ENCODE measurements at regions not wholly inside any gene's neighbourhood (a gene's known extent, or its start where the extent isn't known, plus 50 kb on each side); places are given as distances from the start of the nearest gene placed in this dataset.
"Not testable (repeated sequence)": the region's sequence is repeated elsewhere in the genome, so short reads cannot be mapped to it uniquely, and the experiment has no call there.

DNA sequence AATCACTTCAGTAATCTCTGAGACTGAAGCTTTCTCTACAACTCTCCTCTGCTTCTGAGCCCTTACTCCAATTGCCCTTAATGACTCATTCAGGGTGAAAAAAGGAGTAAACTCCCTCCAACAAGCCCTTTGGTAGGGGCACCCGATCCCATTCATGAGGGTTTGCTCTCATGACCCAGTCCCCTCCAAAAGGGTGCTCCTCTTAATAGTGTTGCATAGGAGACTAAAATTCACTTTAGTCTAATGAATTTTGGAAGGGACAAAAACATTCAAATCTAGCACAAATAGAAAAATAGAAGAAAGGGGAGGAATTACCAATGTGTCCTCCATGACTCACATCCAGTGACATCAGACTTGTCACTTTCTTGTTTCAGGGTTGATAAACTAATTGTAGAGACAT lies 66.2 kb upstream of the CCNY start:
- no peaks in the 10 kb centered on the region for H3K9me3 ChIP-seq (replicated peaks in 1 of 2; ENCODE audit: control insufficient read depth in 1 of 2, insufficient read depth in 1 of 2, low read length in 2 of 2)
- Mint-ChIP-seq H3K36me3 (no peaks in the 10 kb centered on the region), H3K27ac (peak overlapping the region in 1 of 7 donors; percentile 23), H3K27me3 (ENCODE audit: low read depth in 3 of 3) (peaks cover 2 to 9% (median 4%) of the 10 kb centered on the region in 3 donors), H3K4me3 (no peak overlapping the region), H3K9me3 (peaks cover 0 to 2% (median 0%) of the 10 kb centered on the region in 7 donors), H3K4me1 (peaks cover 10% of the 10 kb centered on the region)
- H4K20me1 ChIP-seq (ENCODE audit: insufficient read depth, low read length) = no peaks in the 10 kb centered on the region
- no peaks in the 10 kb centered on the region for H3K79me2 ChIP-seq (ENCODE audit: insufficient read depth, low read length)
- H3K4me3 ChIP-seq (replicated peaks in 1 of 3; ENCODE audit: low read depth in 2 of 3, low read length in 3 of 3) = no peak overlapping the region
- intact Hi-C loops (cut with micrococcal nuclease) = no loop called here
- no peak overlapping the region for H2AFZ ChIP-seq (ENCODE audit: insufficient read depth, low read depth, low read length, poor library complexity, severe bottlenecking)
- TF ChIP-seq, protein P1, sequence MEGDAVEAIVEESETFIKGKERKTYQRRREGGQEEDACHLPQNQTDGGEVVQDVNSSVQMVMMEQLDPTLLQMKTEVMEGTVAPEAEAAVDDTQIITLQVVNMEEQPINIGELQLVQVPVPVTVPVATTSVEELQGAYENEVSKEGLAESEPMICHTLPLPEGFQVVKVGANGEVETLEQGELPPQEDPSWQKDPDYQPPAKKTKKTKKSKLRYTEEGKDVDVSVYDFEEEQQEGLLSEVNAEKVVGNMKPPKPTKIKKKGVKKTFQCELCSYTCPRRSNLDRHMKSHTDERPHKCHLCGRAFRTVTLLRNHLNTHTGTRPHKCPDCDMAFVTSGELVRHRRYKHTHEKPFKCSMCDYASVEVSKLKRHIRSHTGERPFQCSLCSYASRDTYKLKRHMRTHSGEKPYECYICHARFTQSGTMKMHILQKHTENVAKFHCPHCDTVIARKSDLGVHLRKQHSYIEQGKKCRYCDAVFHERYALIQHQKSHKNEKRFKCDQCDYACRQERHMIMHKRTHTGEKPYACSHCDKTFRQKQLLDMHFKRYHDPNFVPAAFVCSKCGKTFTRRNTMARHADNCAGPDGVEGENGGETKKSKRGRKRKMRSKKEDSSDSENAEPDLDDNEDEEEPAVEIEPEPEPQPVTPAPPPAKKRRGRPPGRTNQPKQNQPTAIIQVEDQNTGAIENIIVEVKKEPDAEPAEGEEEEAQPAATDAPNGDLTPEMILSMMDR (IDR thresholded peaks at IDR 0.05) = no peak
- no peak overlapping the region for H3K9ac ChIP-seq (ENCODE audit: insufficient read depth, low read length, poor library complexity, severe bottlenecking)
- no CpG with 5 or more reads among the region's 1 CpG for whole genome bisulfite sequencing (ENCODE audit: insufficient coverage)
- no peaks in the 10 kb centered on the region for H3K27me3 ChIP-seq (ENCODE audit: control insufficient read depth in 2 of 2, insufficient read depth in 2 of 2, low read length in 2 of 2)
- H3K36me3 ChIP-seq (replicated peaks in 1 of 2; ENCODE audit: control insufficient read depth in 1 of 2, insufficient read depth in 2 of 2, low read length in 2 of 2) = no peaks in the 10 kb centered on the region
- no peak overlapping the region for H3K27ac ChIP-seq (ENCODE audit: low read depth in 1 of 2, low read length in 2 of 2)
- peak in 1 of 3 donors; percentile 41 for DNase-seq
- no peak overlapping the region for H3K4me2 ChIP-seq (replicated peaks; ENCODE audit: extremely low read depth, low read length, poor library complexity, severe bottlenecking)
- H3K4me1 ChIP-seq (ENCODE audit: control insufficient read depth in 1 of 2, insufficient read depth in 2 of 2, low read length in 2 of 2) = peaks cover 6 to 7% of the 10 kb centered on the region in 2 donors

DNA sequence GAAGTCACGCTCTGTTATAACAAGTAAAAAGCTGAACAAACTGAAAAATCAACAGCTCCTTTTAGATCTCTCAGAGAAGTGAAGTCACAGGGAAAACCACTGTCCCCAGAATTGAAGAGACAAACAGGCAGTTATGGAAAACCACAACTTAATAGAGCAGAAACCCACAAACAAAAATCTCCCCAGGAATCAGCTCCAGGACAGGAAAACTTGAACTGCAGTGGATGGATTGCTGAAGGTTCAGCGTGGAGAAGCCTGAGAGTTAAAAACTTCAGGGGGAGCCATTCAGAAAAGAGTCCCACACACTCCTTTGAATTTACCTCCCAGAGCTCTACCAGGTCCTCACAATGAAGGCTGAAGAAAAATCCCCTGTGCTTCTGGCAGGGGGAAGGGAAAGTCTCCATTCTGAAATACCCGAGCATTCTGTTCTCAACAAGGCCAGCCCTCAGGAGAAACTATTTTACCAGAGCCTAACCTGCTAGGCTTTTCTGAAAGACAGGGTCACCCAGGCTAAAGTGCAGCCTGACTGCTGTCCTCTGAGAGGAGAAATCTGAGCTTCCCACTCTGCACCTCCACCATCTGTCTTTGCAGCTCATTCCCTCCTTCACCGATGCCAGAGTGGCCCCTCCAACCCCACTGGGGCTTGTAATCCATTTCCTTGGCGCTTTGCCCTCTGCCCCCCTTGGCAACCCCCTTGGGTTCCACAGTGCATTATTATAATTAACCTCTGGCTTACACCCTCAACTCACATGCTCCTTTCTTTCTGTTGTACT lies 65.0 kb upstream of the CCNY start:
- no peak for DNase-seq
- Histone ChIP-seq H3K9me3 (replicated peaks in 1 of 2; ENCODE audit: control insufficient read depth in 1 of 2, insufficient read depth in 1 of 2, low read length in 2 of 2) (no peaks in the 10 kb centered on the region), H3K27ac (ENCODE audit: low read depth in 1 of 2, low read length in 2 of 2) (no peak overlapping the region), H3K27me3 (ENCODE audit: control insufficient read depth in 2 of 2, insufficient read depth in 2 of 2, low read length in 2 of 2) (no peaks in the 10 kb centered on the region), H2AFZ (ENCODE audit: insufficient read depth, low read depth, low read length, poor library complexity, severe bottlenecking) (no peak overlapping the region), H3K79me2 (ENCODE audit: insufficient read depth, low read length) (no peaks in the 10 kb centered on the region), H3K4me3 (replicated peaks in 1 of 3; ENCODE audit: low read depth in 2 of 3, low read length in 3 of 3) (no peak overlapping the region), H3K9ac (ENCODE audit: insufficient read depth, low read length, poor library complexity, severe bottlenecking) (no peak overlapping the region), H3K36me3 (replicated peaks in 1 of 2; ENCODE audit: control insufficient read depth in 1 of 2, insufficient read depth in 2 of 2, low read length in 2 of 2) (no peaks in the 10 kb centered on the region), H3K4me2 (replicated peaks; ENCODE audit: extremely low read depth, low read length, poor library complexity, severe bottlenecking) (no peak overlapping the region), H4K20me1 (ENCODE audit: insufficient read depth, low read length) (no peaks in the 10 kb centered on the region), H3K4me1 (ENCODE audit: control insufficient read depth in 1 of 2, insufficient read depth in 2 of 2, low read length in 2 of 2) (peaks cover 6 to 7% of the 10 kb centered on the region in 2 donors)
- 78% methylated on average over 3 of the region's 5 CpGs for WGBS (ENCODE audit: insufficient coverage)
- peaks cover 0 to 4% (median 0%) of the 10 kb centered on the region in 7 donors for H3K9me3 Mint-ChIP-seq
- H3K4me1 Mint-ChIP-seq = peaks cover 10% of the 10 kb centered on the region
- H3K4me3 Mint-ChIP-seq = no peak overlapping the region
- no peaks in the 10 kb centered on the region for H3K36me3 Mint-ChIP-seq
- H3K27ac Mint-ChIP-seq = no peak overlapping the region
- intact Hi-C loops (cut with micrococcal nuclease) = no loop called here
- H3K27me3 Mint-ChIP-seq (ENCODE audit: low read depth in 3 of 3) = peaks cover 2 to 9% (median 2%) of the 10 kb centered on the region in 3 donors
- TF ChIP-seq, protein P1 (IDR thresholded peaks at IDR 0.05) = no peak

DNA sequence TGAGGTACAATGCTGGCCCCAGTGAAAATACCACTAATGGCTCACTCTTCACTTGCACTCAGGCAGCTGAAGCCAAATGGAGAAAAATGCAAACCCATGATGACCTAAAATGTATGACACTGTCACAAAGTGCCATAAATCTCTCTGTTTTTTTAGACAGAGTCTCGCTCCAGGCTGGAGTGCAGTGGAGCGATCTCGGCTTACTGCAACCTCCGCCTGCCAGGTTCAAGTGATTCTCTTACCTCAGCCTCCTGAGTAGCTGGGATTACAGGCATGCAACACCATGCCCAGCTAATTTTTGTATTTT lies 64.5 kb upstream of the CCNY start:
- H3K27me3 Mint-ChIP-seq (ENCODE audit: low read depth in 3 of 3); H3K27me3 ChIP-seq (ENCODE audit: control insufficient read depth in 2 of 2, insufficient read depth in 2 of 2, low read length in 2 of 2); H3K36me3 Mint-ChIP-seq; H3K36me3 ChIP-seq (replicated peaks in 1 of 2; ENCODE audit: control insufficient read depth in 1 of 2, insufficient read depth in 2 of 2, low read length in 2 of 2); H3K4me3 ChIP-seq (replicated peaks in 1 of 3; ENCODE audit: low read depth in 2 of 3, low read length in 3 of 3); H2AFZ ChIP-seq (ENCODE audit: insufficient read depth, low read depth, low read length, poor library complexity, severe bottlenecking); H3K9ac ChIP-seq (ENCODE audit: insufficient read depth, low read length, poor library complexity, severe bottlenecking); H3K9me3 ChIP-seq (replicated peaks in 1 of 2; ENCODE audit: control insufficient read depth in 1 of 2, insufficient read depth in 1 of 2, low read length in 2 of 2); H3K4me1 ChIP-seq (ENCODE audit: control insufficient read depth in 1 of 2, insufficient read depth in 2 of 2, low read length in 2 of 2); H3K27ac ChIP-seq (ENCODE audit: low read depth in 1 of 2, low read length in 2 of 2); H3K9me3 Mint-ChIP-seq; H3K79me2 ChIP-seq (ENCODE audit: insufficient read depth, low read length); H3K27ac Mint-ChIP-seq; H3K4me3 Mint-ChIP-seq; H4K20me1 ChIP-seq (ENCODE audit: insufficient read depth, low read length); intact Hi-C loops (cut with micrococcal nuclease); H3K4me2 ChIP-seq (replicated peaks; ENCODE audit: extremely low read depth, low read length, poor library complexity, severe bottlenecking); DNase-seq: not testable (repeated sequence)
- H3K4me1 Mint-ChIP-seq = peaks cover 10% of the 10 kb centered on the region
- 100% methylated on average over 3 of the region's 4 CpGs for WGBS (ENCODE audit: insufficient coverage)
